Astrocyte (in vitro differentiated cells and primary cell): ENCODE measurements at regions not wholly inside any gene's neighbourhood (a gene's known extent, or its start where the extent isn't known, plus 50 kb on each side); places are given as distances from the start of the nearest gene placed in this dataset.

Experiments
- DNase-seq: peaks from one replicate; pipeline ENCODE4 v3.0.0-alpha.2; 2010; ENCODE audit warnings: low read depth
- FAIRE-seq: peaks from 2 replicates; lab custom pipeline; 2011; peaks lifted over from hg19 to GRCh38; lab: Jason Lieb, UNC
- H2AFZ ChIP-seq: 2 replicates; pipeline ENCODE4 v1.6.0; 2012; ENCODE audit warnings: low read depth, low read length, inconsistent platforms
- H3K27ac ChIP-seq: 2 replicates; pipeline ENCODE4 v1.5.1; 2011; ENCODE audit warnings: low read depth, low read length, inconsistent platforms
- H3K27me3 ChIP-seq: 2 replicates; pipeline ENCODE4 v1.6.0; 2011; ENCODE audit warnings: low read length, inconsistent platforms; ENCODE audit not compliant: insufficient read depth
- H3K36me3 ChIP-seq: 2 replicates; pipeline ENCODE4 v1.5.1; 2011; ENCODE audit warnings: low read length, inconsistent platforms; ENCODE audit not compliant: insufficient read depth
- H3K4me1 ChIP-seq: 2 replicates; pipeline ENCODE4 v1.5.1; 2011; ENCODE audit warnings: low read length, inconsistent platforms; ENCODE audit not compliant: insufficient read depth
- H3K4me2 ChIP-seq: 2 replicates; pipeline ENCODE4 v1.6.0; 2012; ENCODE audit warnings: low read length, inconsistent platforms
- H3K4me3 ChIP-seq: 2 replicates; pipeline ENCODE4 v1.5.1; 2011; ENCODE audit warnings: low read depth, mild to moderate bottlenecking, low read length, inconsistent platforms; ENCODE audit not compliant: insufficient read depth
- H3K79me2 ChIP-seq: 2 replicates; pipeline ENCODE4 v1.6.0; 2012; ENCODE audit warnings: mild to moderate bottlenecking, low read length, inconsistent platforms; ENCODE audit not compliant: insufficient read depth
- H3K9ac ChIP-seq: 2 replicates; pipeline ENCODE4 v1.6.0; 2012; ENCODE audit warnings: mild to moderate bottlenecking, low read length, inconsistent platforms
- H3K9me3 ChIP-seq: 2 replicates; pipeline ENCODE4 v1.5.1; 2012; ENCODE audit warnings: low read depth, mild to moderate bottlenecking, low read length, inconsistent platforms; ENCODE audit not compliant: insufficient read depth
- H4K20me1 ChIP-seq: 2 replicates; pipeline ENCODE4 v1.6.0; 2012; ENCODE audit warnings: low read length, inconsistent platforms; ENCODE audit not compliant: insufficient read depth
- H3K27ac Mint-ChIP-seq: one replicate; pipeline ENCODE4 v1.8.0; 2021; ENCODE audit warnings: mild to moderate bottlenecking, mixed read lengths; ENCODE audit not compliant: unreplicated experiment
- H3K27me3 Mint-ChIP-seq: one replicate; pipeline ENCODE4 v1.8.0; 2021; ENCODE audit warnings: low read depth, mixed read lengths; ENCODE audit not compliant: unreplicated experiment
- H3K36me3 Mint-ChIP-seq: one replicate; pipeline ENCODE4 v1.8.0; 2021; ENCODE audit warnings: low read depth, mixed read lengths; ENCODE audit not compliant: unreplicated experiment
- H3K4me1 Mint-ChIP-seq: one replicate; pipeline ENCODE4 v1.8.0; 2021; ENCODE audit warnings: low read depth, mixed read lengths; ENCODE audit not compliant: unreplicated experiment
- H3K4me3 Mint-ChIP-seq: one replicate; pipeline ENCODE4 v1.8.0; 2021; ENCODE audit warnings: mild to moderate bottlenecking, moderate library complexity, mixed read lengths; ENCODE audit not compliant: unreplicated experiment
- H3K9me3 Mint-ChIP-seq: one replicate; pipeline ENCODE4 v1.8.0; 2021; ENCODE audit warnings: mild to moderate bottlenecking, mixed read lengths; ENCODE audit not compliant: unreplicated experiment
- EZH2 ChIP-seq: IDR thresholded peaks from 2 replicates; pipeline ENCODE4 v1.6.1; 2012; ENCODE audit warnings: mild to moderate bottlenecking, low read length, inconsistent platforms; ENCODE audit not compliant: insufficient read depth
- TF ChIP-seq, protein P1 (sequence below): IDR thresholded peaks from 2 replicates; pipeline ENCODE4 v1.5.1; 2011; ENCODE audit warnings: low read depth, mild to moderate bottlenecking, inconsistent platforms, low read length, moderate library complexity; ENCODE audit not compliant: insufficient read depth

DNA sequence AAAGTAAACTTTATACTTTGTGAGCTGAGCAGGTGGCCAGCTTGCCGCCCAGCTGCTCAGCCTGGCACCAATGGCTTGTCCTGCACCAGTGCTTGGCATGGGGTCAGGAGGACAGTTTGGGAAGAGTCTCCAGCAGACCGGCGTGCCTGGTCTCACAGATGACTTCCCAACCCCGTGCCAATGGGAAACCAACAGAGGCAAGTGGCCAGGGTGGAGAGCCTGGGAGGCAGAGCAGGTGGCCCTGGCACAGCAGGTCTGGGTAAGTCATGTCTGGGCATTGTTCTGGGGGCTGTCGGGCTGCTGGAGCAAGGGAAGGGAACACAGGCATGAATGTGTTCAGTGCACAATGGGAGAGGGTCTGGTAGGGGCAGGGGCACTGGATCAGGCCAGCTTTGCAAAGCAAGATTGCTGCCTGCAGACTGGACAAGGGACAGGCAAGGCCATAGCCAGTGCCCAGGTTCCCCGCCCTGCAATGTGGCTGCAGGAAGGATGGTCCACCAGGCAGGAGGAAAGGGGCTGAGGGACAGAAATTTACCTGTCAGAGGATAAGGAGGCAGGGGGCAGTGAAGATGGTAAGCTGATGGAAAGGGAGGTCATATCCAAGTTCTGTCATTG is 76.2 kb upstream of the ALDH1B1 start:
- Histone ChIP-seq H3K4me2 (no peak overlapping the region), H3K4me3 (no peak overlapping the region), H3K79me2 (no peaks in the 10 kb centered on the region), H3K27ac (no peak overlapping the region), H3K9ac (no peak overlapping the region), H3K9me3 (no peaks in the 10 kb centered on the region), H4K20me1 (no peaks in the 10 kb centered on the region), H3K36me3 (no peaks in the 10 kb centered on the region), H3K27me3 (peaks cover 12% of the 10 kb centered on the region), H2AFZ (no peak overlapping the region), H3K4me1 (peaks cover 2% of the 10 kb centered on the region)
- Mint-ChIP-seq H3K36me3 (no peaks in the 10 kb centered on the region), H3K27ac (no peak overlapping the region), H3K9me3 (peaks cover 2% of the 10 kb centered on the region), H3K4me3 (no peak overlapping the region), H3K27me3 (peaks cover 28% of the 10 kb centered on the region), H3K4me1 (peaks cover 6% of the 10 kb centered on the region)
- no peak for TF ChIP-seq EZH2
- TF ChIP-seq, protein P1, sequence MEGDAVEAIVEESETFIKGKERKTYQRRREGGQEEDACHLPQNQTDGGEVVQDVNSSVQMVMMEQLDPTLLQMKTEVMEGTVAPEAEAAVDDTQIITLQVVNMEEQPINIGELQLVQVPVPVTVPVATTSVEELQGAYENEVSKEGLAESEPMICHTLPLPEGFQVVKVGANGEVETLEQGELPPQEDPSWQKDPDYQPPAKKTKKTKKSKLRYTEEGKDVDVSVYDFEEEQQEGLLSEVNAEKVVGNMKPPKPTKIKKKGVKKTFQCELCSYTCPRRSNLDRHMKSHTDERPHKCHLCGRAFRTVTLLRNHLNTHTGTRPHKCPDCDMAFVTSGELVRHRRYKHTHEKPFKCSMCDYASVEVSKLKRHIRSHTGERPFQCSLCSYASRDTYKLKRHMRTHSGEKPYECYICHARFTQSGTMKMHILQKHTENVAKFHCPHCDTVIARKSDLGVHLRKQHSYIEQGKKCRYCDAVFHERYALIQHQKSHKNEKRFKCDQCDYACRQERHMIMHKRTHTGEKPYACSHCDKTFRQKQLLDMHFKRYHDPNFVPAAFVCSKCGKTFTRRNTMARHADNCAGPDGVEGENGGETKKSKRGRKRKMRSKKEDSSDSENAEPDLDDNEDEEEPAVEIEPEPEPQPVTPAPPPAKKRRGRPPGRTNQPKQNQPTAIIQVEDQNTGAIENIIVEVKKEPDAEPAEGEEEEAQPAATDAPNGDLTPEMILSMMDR = no peak
- DNase-seq = no peak
- no peak for FAIRE-seq

DNA sequence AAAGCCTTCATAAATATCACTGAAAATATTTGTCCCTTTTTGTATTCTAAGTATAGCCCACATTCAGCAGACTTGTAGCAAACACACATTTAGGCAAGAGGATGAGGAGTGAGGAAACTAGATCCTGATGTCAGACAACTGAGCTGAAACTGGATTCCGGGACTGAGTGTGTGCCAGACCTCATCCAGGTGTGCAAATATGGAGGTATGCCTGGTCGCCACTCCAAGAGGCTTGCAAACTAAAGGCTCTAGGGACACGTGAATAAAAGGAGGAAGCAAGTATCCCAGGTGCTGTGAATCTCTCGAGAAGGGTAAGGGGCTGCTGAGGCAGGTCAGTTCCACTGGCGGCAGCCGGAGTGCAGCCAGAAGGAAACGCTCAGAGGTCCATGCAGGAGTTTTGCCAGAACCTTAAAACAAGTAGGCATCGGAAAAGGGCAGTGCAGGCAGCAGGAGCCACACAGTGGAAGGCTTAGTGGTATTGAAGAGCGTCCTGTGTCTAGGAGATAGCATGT is 77.4 kb upstream of the ALDH1B1 start:
- Histone ChIP-seq H3K4me2 (no peak overlapping the region), H3K27ac (no peak overlapping the region), H3K79me2 (no peaks in the 10 kb centered on the region), H3K27me3 (peaks cover 9% of the 10 kb centered on the region), H2AFZ (no peak overlapping the region), H3K9ac (no peak overlapping the region), H3K9me3 (no peaks in the 10 kb centered on the region), H4K20me1 (no peaks in the 10 kb centered on the region), H3K4me1 (peaks cover 13% of the 10 kb centered on the region), H3K4me3 (no peak overlapping the region), H3K36me3 (no peaks in the 10 kb centered on the region)
- Mint-ChIP-seq H3K27ac (no peak overlapping the region), H3K4me3 (no peak overlapping the region), H3K27me3 (peaks cover 26% of the 10 kb centered on the region), H3K4me1 (peaks cover 12% of the 10 kb centered on the region), H3K36me3 (no peaks in the 10 kb centered on the region), H3K9me3 (peaks cover 2% of the 10 kb centered on the region)
- DNase-seq (no peak), FAIRE-seq (no peak)
- TF ChIP-seq, protein P1 = no peak
- TF ChIP-seq EZH2 = no peak

DNA sequence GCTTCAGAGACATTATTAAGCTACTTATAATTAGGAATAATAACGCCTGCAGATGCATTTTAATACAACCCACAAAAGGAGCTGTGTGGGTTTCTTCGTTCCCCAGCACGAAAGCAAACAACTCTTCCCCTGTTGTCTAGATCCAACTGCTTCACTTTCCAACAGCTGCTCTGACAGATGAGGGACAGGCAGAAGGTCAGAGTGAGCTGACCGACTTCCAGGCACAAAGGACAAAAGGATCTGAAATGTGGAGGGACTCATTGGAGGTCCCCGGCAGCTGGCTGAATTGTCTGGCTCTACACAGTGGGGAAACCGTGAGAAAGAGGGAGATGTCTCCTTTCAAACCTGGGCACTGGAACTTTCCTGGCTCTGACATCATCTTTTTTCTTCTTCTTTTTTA is 79.1 kb upstream of the ALDH1B1 start:
- no peak overlapping the region for H3K27ac Mint-ChIP-seq
- H3K4me2 ChIP-seq = no peak overlapping the region
- H3K36me3 ChIP-seq = no peaks in the 10 kb centered on the region
- no peaks in the 10 kb centered on the region for H3K79me2 ChIP-seq
- peaks cover 20% of the 10 kb centered on the region for H3K4me1 ChIP-seq
- peaks cover 26% of the 10 kb centered on the region for H3K27me3 Mint-ChIP-seq
- FAIRE-seq (no peak), DNase-seq (no peak)
- H3K9ac ChIP-seq = no peak overlapping the region
- no peaks in the 10 kb centered on the region for H3K36me3 Mint-ChIP-seq
- H3K27ac ChIP-seq = no peak overlapping the region
- no peak for TF ChIP-seq EZH2
- TF ChIP-seq, protein P1 = no peak
- peaks cover 2% of the 10 kb centered on the region for H3K9me3 Mint-ChIP-seq
- H3K4me1 Mint-ChIP-seq = peaks cover 22% of the 10 kb centered on the region
- no peaks in the 10 kb centered on the region for H3K9me3 ChIP-seq
- H3K27me3 ChIP-seq = peaks cover 9% of the 10 kb centered on the region
- no peaks in the 10 kb centered on the region for H4K20me1 ChIP-seq
- H3K4me3 Mint-ChIP-seq = no peak overlapping the region
- H2AFZ ChIP-seq = no peak overlapping the region
- no peak overlapping the region for H3K4me3 ChIP-seq
